ENCODE measurements at regions not wholly inside any gene's neighbourhood (a gene's known extent, or its start where the extent isn't known, plus 50 kb on each side); places are given as distances from the start of the nearest gene placed in this dataset.

DNA sequence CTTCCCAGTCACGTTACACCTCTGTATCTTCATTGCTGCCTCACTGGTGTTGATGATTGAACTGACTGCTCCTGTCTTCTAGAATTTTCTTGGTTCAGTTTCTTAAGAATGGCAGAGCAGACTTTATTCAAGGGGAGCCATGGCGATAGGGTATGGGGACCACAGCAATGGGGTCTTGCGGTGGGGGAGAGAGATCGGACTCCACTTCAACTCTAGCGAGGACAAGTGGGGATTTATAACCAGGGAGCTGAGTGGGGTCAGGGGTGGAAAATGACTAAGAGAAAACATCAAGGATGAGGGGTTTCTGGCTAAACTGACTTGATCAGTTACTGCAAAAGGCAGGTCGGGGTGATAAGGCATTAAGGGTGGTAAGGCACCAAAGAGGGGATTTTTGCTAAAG lies 156.4 kb downstream of the CD83 start:
- TF ChIP-seq POLR2A (IDR thresholded peaks at IDR 0.05): no peak
- no peak for TF ChIP-seq EP300 (IDR thresholded peaks at IDR 0.05)
- TF ChIP-seq, protein P1, sequence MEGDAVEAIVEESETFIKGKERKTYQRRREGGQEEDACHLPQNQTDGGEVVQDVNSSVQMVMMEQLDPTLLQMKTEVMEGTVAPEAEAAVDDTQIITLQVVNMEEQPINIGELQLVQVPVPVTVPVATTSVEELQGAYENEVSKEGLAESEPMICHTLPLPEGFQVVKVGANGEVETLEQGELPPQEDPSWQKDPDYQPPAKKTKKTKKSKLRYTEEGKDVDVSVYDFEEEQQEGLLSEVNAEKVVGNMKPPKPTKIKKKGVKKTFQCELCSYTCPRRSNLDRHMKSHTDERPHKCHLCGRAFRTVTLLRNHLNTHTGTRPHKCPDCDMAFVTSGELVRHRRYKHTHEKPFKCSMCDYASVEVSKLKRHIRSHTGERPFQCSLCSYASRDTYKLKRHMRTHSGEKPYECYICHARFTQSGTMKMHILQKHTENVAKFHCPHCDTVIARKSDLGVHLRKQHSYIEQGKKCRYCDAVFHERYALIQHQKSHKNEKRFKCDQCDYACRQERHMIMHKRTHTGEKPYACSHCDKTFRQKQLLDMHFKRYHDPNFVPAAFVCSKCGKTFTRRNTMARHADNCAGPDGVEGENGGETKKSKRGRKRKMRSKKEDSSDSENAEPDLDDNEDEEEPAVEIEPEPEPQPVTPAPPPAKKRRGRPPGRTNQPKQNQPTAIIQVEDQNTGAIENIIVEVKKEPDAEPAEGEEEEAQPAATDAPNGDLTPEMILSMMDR (IDR thresholded peaks at IDR 0.05): no peak
- intact Hi-C loops (cut with DNase I): no loop called here
- Histone ChIP-seq H3K27ac (no peak overlapping the region), H3K36me3 (no peaks in the 10 kb centered on the region), H3K27me3 (no peaks in the 10 kb centered on the region), H3K4me1 (ENCODE audit: insufficient read depth) (peaks cover 16% of the 10 kb centered on the region), H3K9me3 (no peaks in the 10 kb centered on the region), H3K4me3 (no peak overlapping the region)
- WGBS, 3 donors: 96 to 98% (median 96%) methylated on average over 6 of the region's 6 CpGs
- no peak for DNase-seq

DNA sequence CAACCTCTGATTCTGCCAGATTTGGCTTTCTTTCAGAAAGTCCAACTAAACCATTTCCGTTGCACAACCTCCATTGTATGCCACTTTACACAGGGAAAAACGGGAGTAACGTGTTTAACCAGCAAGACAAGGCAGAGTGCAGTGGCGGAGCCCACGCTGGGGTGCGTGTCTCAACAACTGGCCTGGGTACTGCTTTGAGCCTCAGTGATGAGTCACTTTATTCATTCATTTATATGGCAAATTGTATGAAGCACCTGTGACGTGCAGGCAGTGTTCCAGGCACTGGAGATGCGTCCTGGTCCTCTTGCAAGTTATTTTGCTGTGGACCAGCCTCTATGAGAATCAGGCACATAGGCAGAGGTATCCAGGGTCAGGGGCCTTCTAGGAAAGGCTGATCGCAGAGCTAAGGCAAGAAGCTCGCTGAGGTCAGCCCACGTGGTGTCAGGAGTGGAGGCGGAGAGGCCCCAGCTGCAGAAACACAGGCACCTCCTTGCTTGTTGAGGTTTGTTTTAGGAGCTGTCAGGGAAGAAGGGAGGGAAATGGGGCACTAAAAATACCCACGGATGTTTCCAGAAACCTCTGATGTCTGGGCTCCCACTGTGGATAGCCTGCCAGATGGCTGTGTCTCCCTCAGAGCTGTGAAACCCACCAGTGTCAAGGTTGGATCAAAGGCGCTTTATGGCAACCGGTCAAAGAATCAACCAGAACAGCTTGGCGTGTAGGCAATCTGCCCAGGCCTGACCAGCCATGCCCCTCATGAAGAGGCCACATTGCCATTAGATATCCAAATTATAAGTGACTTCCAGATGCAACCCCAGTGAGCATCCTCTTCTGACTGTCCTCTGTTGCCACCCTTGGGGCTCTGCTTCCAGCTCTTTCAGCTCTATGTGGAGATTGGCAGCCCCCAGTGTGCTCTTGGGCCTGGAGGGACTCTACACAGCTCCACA lies 157.2 kb downstream of the CD83 start:
- Histone ChIP-seq H3K9me3 (no peaks in the 10 kb centered on the region), H3K36me3 (no peaks in the 10 kb centered on the region), H3K27ac (no peak overlapping the region), H3K4me1 (ENCODE audit: insufficient read depth) (peaks cover 16% of the 10 kb centered on the region), H3K4me3 (no peak overlapping the region), H3K27me3 (no peaks in the 10 kb centered on the region)
- 79 to 84% (median 79%) methylated on average over 16 of the region's 16 CpGs for WGBS, 3 donors
- intact Hi-C loops (cut with DNase I): no loop called here
- peak in 1 of 5 donors; percentile 24 for DNase-seq
- TF ChIP-seq EP300 (IDR thresholded peaks at IDR 0.05): no peak
- TF ChIP-seq, protein P1 (IDR thresholded peaks at IDR 0.05): no peak
- no peak for TF ChIP-seq POLR2A (IDR thresholded peaks at IDR 0.05)

DNA sequence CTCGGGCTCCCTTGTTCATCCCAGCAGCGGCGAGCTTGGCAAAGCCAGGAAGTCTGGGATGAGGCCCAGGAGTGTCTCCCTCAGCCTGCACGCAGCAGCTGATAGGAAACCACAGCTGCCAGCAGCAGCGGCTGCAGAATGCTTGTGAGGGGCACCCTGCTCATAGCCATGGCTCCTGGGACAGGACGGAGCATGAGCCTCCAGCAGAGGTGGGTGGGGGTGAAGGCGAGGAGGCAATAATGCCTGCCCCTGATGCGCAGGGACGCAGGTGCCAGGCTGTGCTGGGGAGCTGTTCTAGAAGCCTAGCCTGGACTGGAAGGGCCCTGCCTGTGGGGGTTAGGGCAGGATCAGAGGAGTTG lies 157.9 kb downstream of the CD83 start:
- H3K36me3 ChIP-seq: no peaks in the 10 kb centered on the region
- peaks cover 16% of the 10 kb centered on the region for H3K4me1 ChIP-seq (ENCODE audit: insufficient read depth)
- no peak overlapping the region for H3K27ac ChIP-seq
- no peaks in the 10 kb centered on the region for H3K27me3 ChIP-seq
- peak; percentile 31 to 67 (median 60) for DNase-seq
- TF ChIP-seq, protein P1 (IDR thresholded peaks at IDR 0.05): no peak
- TF ChIP-seq POLR2A (IDR thresholded peaks at IDR 0.05): no peak
- TF ChIP-seq EP300 (IDR thresholded peaks at IDR 0.05): no peak
- 30 to 39% (median 36%) methylated on average over 9 of the region's 9 CpGs for WGBS, 3 donors
- no peak overlapping the region for H3K4me3 ChIP-seq
- no peaks in the 10 kb centered on the region for H3K9me3 ChIP-seq
- intact Hi-C loops (cut with DNase I): no loop called here

DNA sequence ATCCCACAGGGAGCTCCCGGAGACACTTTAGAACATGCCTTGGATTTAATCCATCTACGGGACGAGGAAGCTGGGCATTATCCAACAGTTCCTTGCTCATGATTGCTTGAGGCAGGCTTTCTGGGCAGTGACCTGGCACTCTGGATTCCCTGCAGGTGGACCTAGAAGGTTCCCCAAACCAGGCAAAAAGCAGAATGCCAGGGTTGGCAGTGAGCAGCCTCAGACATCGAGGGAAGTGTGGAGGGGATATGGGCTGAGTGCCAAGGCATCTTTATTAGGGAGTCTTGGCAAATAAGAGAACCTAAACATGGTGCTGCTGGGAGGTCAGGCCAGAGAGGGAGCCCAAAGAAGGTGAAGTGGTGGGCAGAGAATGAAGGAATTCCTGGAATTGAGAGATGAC lies 158.5 kb downstream of the CD83 start:
- Histone ChIP-seq H3K9me3 (no peaks in the 10 kb centered on the region), H3K4me1 (ENCODE audit: insufficient read depth) (peaks cover 16% of the 10 kb centered on the region), H3K27ac (no peak overlapping the region), H3K36me3 (no peaks in the 10 kb centered on the region), H3K4me3 (no peak overlapping the region), H3K27me3 (no peaks in the 10 kb centered on the region)
- intact Hi-C loops (cut with DNase I): loop anchor here in 1 of 4 donors (1.0 kb wide), 1 partner anchor 34 kb away; no protein-coding TSS in a partner anchor
- no peak for TF ChIP-seq EP300 (IDR thresholded peaks at IDR 0.05)
- TF ChIP-seq, protein P1 (IDR thresholded peaks at IDR 0.05): no peak
- no peak for TF ChIP-seq POLR2A (IDR thresholded peaks at IDR 0.05)
- WGBS, 3 donors: 26 to 31% (median 30%) methylated on average over 4 of the region's 4 CpGs
- DNase-seq: no peak
